ENCODE measurements at regions not wholly inside any gene's neighbourhood (a gene's known extent, or its start where the extent isn't known, plus 50 kb on each side); places are given as distances from the start of the nearest gene placed in this dataset.

- Histone ChIP-seq H3K4me1 (ENCODE audit: control insufficient read depth, insufficient read depth, low read length) (no peaks in the 10 kb centered on the region), H3K36me3 (ENCODE audit: control insufficient read depth, insufficient read depth, low read length) (no peaks in the 10 kb centered on the region), H3K27ac (ENCODE audit: low read length) (no peak overlapping the region), H3K9me3 (ENCODE audit: control insufficient read depth, insufficient read depth, low read length) (no peaks in the 10 kb centered on the region), H3K27me3 (ENCODE audit: control insufficient read depth, insufficient read depth, low read length) (no peaks in the 10 kb centered on the region), H3K4me3 (ENCODE audit: low read length) (no peak overlapping the region)
- 80% methylated on average over 1 of the region's 1 CpG for WGBS (ENCODE audit: insufficient coverage)
- Mint-ChIP-seq H3K36me3 (no peaks in the 10 kb centered on the region), H3K27me3 (ENCODE audit: low read depth in 2 of 2) (peaks cover 10 to 12% of the 10 kb centered on the region in 2 donors), H3K4me3 (no peak overlapping the region), H3K9me3 (no peaks in the 10 kb centered on the region), H3K27ac (no peak overlapping the region), H3K4me1 (no peaks in the 10 kb centered on the region)
- TF ChIP-seq CTCF (IDR thresholded peaks at IDR 0.05) = no peak
- DNase-seq (no peak), ATAC-seq (no peak)
- intact Hi-C loops (cut with micrococcal nuclease) = no loop called here
Observed at GRCh38 chr2:215662715-215663114, 226.8 kb upstream of the FN1 start.

- no peak for TF ChIP-seq CTCF (IDR thresholded peaks at IDR 0.05)
- 83% methylated on average over 8 of the region's 8 CpGs for WGBS (ENCODE audit: insufficient coverage)
- DNase-seq = no peak
- H3K4me1 Mint-ChIP-seq = no peaks in the 10 kb centered on the region
- ATAC-seq = no peak
- no peak overlapping the region for H3K4me3 Mint-ChIP-seq
- peaks cover 0 to 9% of the 10 kb centered on the region in 2 donors for H3K27me3 Mint-ChIP-seq (ENCODE audit: low read depth in 2 of 2)
- no peaks in the 10 kb centered on the region for H3K9me3 ChIP-seq (ENCODE audit: control insufficient read depth, insufficient read depth, low read length)
- no peaks in the 10 kb centered on the region for H3K36me3 Mint-ChIP-seq
- H3K4me3 ChIP-seq (ENCODE audit: low read length) = no peak overlapping the region
- intact Hi-C loops (cut with micrococcal nuclease) = no loop called here
- H3K27ac Mint-ChIP-seq = no peak overlapping the region
- H3K9me3 Mint-ChIP-seq = no peaks in the 10 kb centered on the region
- H3K36me3 ChIP-seq (ENCODE audit: control insufficient read depth, insufficient read depth, low read length) = no peaks in the 10 kb centered on the region
- H3K27ac ChIP-seq (ENCODE audit: low read length) = no peak overlapping the region
- H3K4me1 ChIP-seq (ENCODE audit: control insufficient read depth, insufficient read depth, low read length) = no peaks in the 10 kb centered on the region
- no peaks in the 10 kb centered on the region for H3K27me3 ChIP-seq (ENCODE audit: control insufficient read depth, insufficient read depth, low read length)
Observed at GRCh38 chr2:215660687-215661086, 224.8 kb upstream of the FN1 start.

GRCh38 chr2:215659650-215660049, 223.8 kb upstream of the FN1 start:
- no peak overlapping the region for H3K4me3 ChIP-seq (ENCODE audit: low read length)
- WGBS (ENCODE audit: insufficient coverage) = 89% methylated on average over 1 of the region's 4 CpGs
- no peak overlapping the region for H3K27ac ChIP-seq (ENCODE audit: low read length)
- Mint-ChIP-seq H3K4me1 (no peaks in the 10 kb centered on the region), H3K4me3 (no peak overlapping the region), H3K9me3 (no peaks in the 10 kb centered on the region), H3K36me3 (no peaks in the 10 kb centered on the region), H3K27me3 (ENCODE audit: low read depth in 2 of 2) (peaks cover 0 to 9% of the 10 kb centered on the region in 2 donors), H3K27ac (no peak overlapping the region)
- intact Hi-C loops (cut with micrococcal nuclease) = no loop called here
- H3K36me3 ChIP-seq (ENCODE audit: control insufficient read depth, insufficient read depth, low read length) = no peaks in the 10 kb centered on the region
- H3K27me3 ChIP-seq (ENCODE audit: control insufficient read depth, insufficient read depth, low read length) = no peaks in the 10 kb centered on the region
- ATAC-seq (no peak), DNase-seq (no peak)
- H3K4me1 ChIP-seq (ENCODE audit: control insufficient read depth, insufficient read depth, low read length) = no peaks in the 10 kb centered on the region
- TF ChIP-seq CTCF (IDR thresholded peaks at IDR 0.05) = no peak
- H3K9me3 ChIP-seq (ENCODE audit: control insufficient read depth, insufficient read depth, low read length) = no peaks in the 10 kb centered on the region

- WGBS (ENCODE audit: insufficient coverage) = 93% methylated on average over 4 of the region's 4 CpGs
- no peak for TF ChIP-seq CTCF (IDR thresholded peaks at IDR 0.05)
- H3K27me3 ChIP-seq (ENCODE audit: control insufficient read depth, insufficient read depth, low read length) = no peaks in the 10 kb centered on the region
- no peaks in the 10 kb centered on the region for H3K4me1 Mint-ChIP-seq
- no peak overlapping the region for H3K27ac Mint-ChIP-seq
- ATAC-seq (no peak), DNase-seq (no peak)
- no peak overlapping the region for H3K27ac ChIP-seq (ENCODE audit: low read length)
- no peak overlapping the region for H3K4me3 ChIP-seq (ENCODE audit: low read length)
- peaks cover 0 to 9% of the 10 kb centered on the region in 2 donors for H3K27me3 Mint-ChIP-seq (ENCODE audit: low read depth in 2 of 2)
- no peak overlapping the region for H3K4me3 Mint-ChIP-seq
- no peaks in the 10 kb centered on the region for H3K36me3 ChIP-seq (ENCODE audit: control insufficient read depth, insufficient read depth, low read length)
- intact Hi-C loops (cut with micrococcal nuclease) = no loop called here
- H3K9me3 ChIP-seq (ENCODE audit: control insufficient read depth, insufficient read depth, low read length) = no peaks in the 10 kb centered on the region
- no peaks in the 10 kb centered on the region for H3K9me3 Mint-ChIP-seq
- no peaks in the 10 kb centered on the region for H3K36me3 Mint-ChIP-seq
- no peaks in the 10 kb centered on the region for H3K4me1 ChIP-seq (ENCODE audit: control insufficient read depth, insufficient read depth, low read length)
Observed at GRCh38 chr2:215658635-215659305, 222.9 kb upstream of the FN1 start.

All from natural killer cell (primary cell).